Natural killer cell (primary cell): ENCODE measurements at regions not wholly inside any gene's neighbourhood (a gene's known extent, or its start where the extent isn't known, plus 50 kb on each side); places are given as distances from the start of the nearest gene placed in this dataset.

Experiments used
- ATAC-seq, 3 donors: fragments of 150-1000 bp in 2 of 3; fragments of 200-7000 bp in 1 of 3; cut with Tn5 transposase; 1 replicate in 1 of 3; 2 replicates in 2 of 3; pipeline ENCODE4 v1.10.0; 2021; ENCODE audit warnings: mild to moderate bottlenecking in 2 of 3, moderate library complexity in 2 of 3
- DNase-seq, 2 donors: peaks; one replicate each; pipeline versions ENCODE4 v3.0.0 to v3.0.0-alpha.2; 2013 to 2021; ENCODE audit warnings: mixed read lengths in 1 of 2
- H3K27ac ChIP-seq: one replicate; pipeline ENCODE4 v1.5.1; 2013; ENCODE audit warnings: mild to moderate bottlenecking, low read length
- H3K27me3 ChIP-seq: one replicate; pipeline ENCODE4 v1.6.1; 2013; ENCODE audit warnings: low read length; ENCODE audit not compliant: control insufficient read depth, insufficient read depth
- H3K36me3 ChIP-seq: one replicate; pipeline ENCODE4 v1.6.1; 2013; ENCODE audit warnings: low read length; ENCODE audit not compliant: control insufficient read depth, insufficient read depth
- H3K4me1 ChIP-seq: one replicate; pipeline ENCODE4 v1.6.1; 2013; ENCODE audit warnings: low read length; ENCODE audit not compliant: control insufficient read depth, insufficient read depth
- H3K4me3 ChIP-seq: one replicate; pipeline ENCODE4 v1.5.1; 2013; ENCODE audit warnings: low read length
- H3K9me3 ChIP-seq: one replicate; pipeline ENCODE4 v1.6.1; 2013; ENCODE audit warnings: low read length; ENCODE audit not compliant: control insufficient read depth, insufficient read depth
- H3K27ac Mint-ChIP-seq, 2 donors: one replicate each; pipeline ENCODE4 v1.8.0; 2022; ENCODE audit warnings: mild to moderate bottlenecking in 2 of 2, mixed read lengths in 2 of 2, moderate library complexity in 1 of 2
- H3K27me3 Mint-ChIP-seq, 2 donors: one replicate each; pipeline ENCODE4 v1.8.0; 2022; ENCODE audit warnings: low read depth in 2 of 2, mixed read lengths in 2 of 2
- H3K36me3 Mint-ChIP-seq: one replicate; pipeline ENCODE4 v1.8.0; 2022; ENCODE audit warnings: mixed read lengths
- H3K4me1 Mint-ChIP-seq, 2 donors: one replicate each; pipeline ENCODE4 v1.8.0; 2022; ENCODE audit warnings: mixed read lengths in 2 of 2
- H3K4me3 Mint-ChIP-seq: one replicate; pipeline ENCODE4 v1.8.0; 2022; ENCODE audit warnings: mild to moderate bottlenecking, moderate library complexity, mixed read lengths
- H3K9me3 Mint-ChIP-seq, 2 donors: one replicate each; pipeline ENCODE4 v1.8.0; 2022; ENCODE audit warnings: mixed read lengths in 2 of 2
- WGBS: methylation state at CpG from one replicate; pipeline ENCODE4 v1.1.7; 2013; ENCODE audit warnings: missing lambda C conversion rate; ENCODE audit not compliant: insufficient coverage; 5-methylcytosine and 5-hydroxymethylcytosine counted together
- intact Hi-C: fragments of 100-400 bp; cut with micrococcal nuclease; formaldehyde crosslinking; loops from one replicate; pipeline ENCODE4 v1.14.2; 2022
- TF ChIP-seq, protein P1 (sequence below): fragments of 200-600 bp; IDR thresholded peaks from one replicate; pipeline ENCODE4 v1.8.0; 2022; ENCODE audit warnings: antibody characterized with exemption

DNA sequence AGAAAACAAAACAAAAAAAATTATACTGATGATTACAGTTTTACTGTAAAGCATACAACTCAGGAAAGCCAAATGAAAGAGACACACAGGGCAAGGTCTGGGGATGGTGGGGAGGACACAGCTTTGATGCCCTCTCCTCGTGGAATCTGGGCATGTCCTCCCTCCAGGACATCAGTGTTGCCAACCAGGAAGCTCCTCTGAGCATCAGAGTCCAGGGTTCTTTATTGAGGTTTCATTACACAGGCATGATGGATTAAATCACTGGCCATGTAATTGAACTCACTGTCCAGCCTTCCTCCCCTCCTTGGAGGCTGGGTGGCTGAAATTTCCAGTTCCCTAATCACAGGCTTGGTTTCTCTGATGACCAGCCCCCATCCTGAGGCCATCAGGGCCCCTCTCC lies 89.6 kb upstream of the MIER3 start:
- ATAC-seq (no peak), DNase-seq (no peak)
- no peaks in the 10 kb centered on the region for H3K4me1 Mint-ChIP-seq
- H3K4me3 ChIP-seq, result no peak overlapping the region
- H3K36me3 ChIP-seq, result no peaks in the 10 kb centered on the region
- no peak overlapping the region for H3K27ac ChIP-seq
- peaks cover 7 to 11% of the 10 kb centered on the region in 2 donors for H3K27me3 Mint-ChIP-seq
- H3K27ac Mint-ChIP-seq, result no peak overlapping the region
- intact Hi-C loops, result no loop called here
- H3K27me3 ChIP-seq, result no peaks in the 10 kb centered on the region
- WGBS, result 50% methylated on average over 1 of the region's 1 CpG
- H3K9me3 Mint-ChIP-seq, result no peaks in the 10 kb centered on the region
- TF ChIP-seq, protein P1, sequence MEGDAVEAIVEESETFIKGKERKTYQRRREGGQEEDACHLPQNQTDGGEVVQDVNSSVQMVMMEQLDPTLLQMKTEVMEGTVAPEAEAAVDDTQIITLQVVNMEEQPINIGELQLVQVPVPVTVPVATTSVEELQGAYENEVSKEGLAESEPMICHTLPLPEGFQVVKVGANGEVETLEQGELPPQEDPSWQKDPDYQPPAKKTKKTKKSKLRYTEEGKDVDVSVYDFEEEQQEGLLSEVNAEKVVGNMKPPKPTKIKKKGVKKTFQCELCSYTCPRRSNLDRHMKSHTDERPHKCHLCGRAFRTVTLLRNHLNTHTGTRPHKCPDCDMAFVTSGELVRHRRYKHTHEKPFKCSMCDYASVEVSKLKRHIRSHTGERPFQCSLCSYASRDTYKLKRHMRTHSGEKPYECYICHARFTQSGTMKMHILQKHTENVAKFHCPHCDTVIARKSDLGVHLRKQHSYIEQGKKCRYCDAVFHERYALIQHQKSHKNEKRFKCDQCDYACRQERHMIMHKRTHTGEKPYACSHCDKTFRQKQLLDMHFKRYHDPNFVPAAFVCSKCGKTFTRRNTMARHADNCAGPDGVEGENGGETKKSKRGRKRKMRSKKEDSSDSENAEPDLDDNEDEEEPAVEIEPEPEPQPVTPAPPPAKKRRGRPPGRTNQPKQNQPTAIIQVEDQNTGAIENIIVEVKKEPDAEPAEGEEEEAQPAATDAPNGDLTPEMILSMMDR, result no peak
- H3K4me3 Mint-ChIP-seq, result no peak overlapping the region
- no peaks in the 10 kb centered on the region for H3K9me3 ChIP-seq
- no peaks in the 10 kb centered on the region for H3K36me3 Mint-ChIP-seq
- no peaks in the 10 kb centered on the region for H3K4me1 ChIP-seq

- no peak for DNase-seq
- no peak overlapping the region for H3K4me3 ChIP-seq
These were observed 90.6 kb upstream of the MIER3 start for GRCh38 chr5:57042524-57042931.

DNA sequence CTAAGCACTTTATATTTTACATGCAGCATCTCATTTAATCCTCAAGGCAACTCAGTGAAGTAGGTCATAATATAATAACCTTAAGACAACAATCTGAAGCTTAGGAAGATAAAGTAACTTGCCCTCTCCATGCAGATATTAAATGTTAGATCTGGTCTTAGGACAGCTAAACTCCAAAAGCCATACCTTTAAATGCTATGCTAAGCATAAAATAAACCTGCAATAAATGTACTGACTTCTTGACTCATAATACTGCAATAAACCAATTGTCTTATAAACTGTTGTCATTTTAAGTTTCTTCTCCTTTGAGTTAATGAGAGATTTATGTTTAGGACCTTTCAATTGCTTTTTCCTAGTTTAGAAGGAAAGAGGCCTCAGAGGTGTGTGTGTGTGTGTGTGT lies 102.2 kb upstream of the MIER3 start:
- DNase-seq (no peak), ATAC-seq (no peak)
- Histone ChIP-seq H3K36me3 (no peaks in the 10 kb centered on the region), H3K27me3 (no peaks in the 10 kb centered on the region), H3K27ac (no peak overlapping the region), H3K4me1 (no peaks in the 10 kb centered on the region), H3K4me3 (no peak overlapping the region), H3K9me3 (no peaks in the 10 kb centered on the region)
- Mint-ChIP-seq H3K27me3 (peaks cover 6 to 15% of the 10 kb centered on the region in 2 donors), H3K4me3 (no peak overlapping the region), H3K27ac (no peak overlapping the region), H3K4me1 (no peaks in the 10 kb centered on the region), H3K36me3 (no peaks in the 10 kb centered on the region), H3K9me3 (no peaks in the 10 kb centered on the region)
- TF ChIP-seq, protein P1, result no peak
- intact Hi-C loops, result no loop called here

More at GRCh38 chr5:57042524-57042931, 90.6 kb upstream of the MIER3 start:
- 97% methylated on average over 3 of the region's 3 CpGs for WGBS
- Mint-ChIP-seq H3K9me3 (no peaks in the 10 kb centered on the region), H3K4me3 (no peak overlapping the region), H3K36me3 (no peaks in the 10 kb centered on the region), H3K4me1 (no peaks in the 10 kb centered on the region), H3K27ac (peak overlapping the region in 1 of 2 donors; percentile 21), H3K27me3 (peaks cover 0 to 8% of the 10 kb centered on the region in 2 donors)
- intact Hi-C loops, result no loop called here
- ATAC-seq, result no peak
- TF ChIP-seq, protein P1, result no peak
- H3K9me3 ChIP-seq, result no peaks in the 10 kb centered on the region
- no peaks in the 10 kb centered on the region for H3K27me3 ChIP-seq
- no peaks in the 10 kb centered on the region for H3K4me1 ChIP-seq
- H3K36me3 ChIP-seq, result no peaks in the 10 kb centered on the region
- H3K27ac ChIP-seq, result no peak overlapping the region

GRCh38 chr5:57054671-57055070 lies 102.7 kb upstream of the MIER3 start:
- no peaks in the 10 kb centered on the region for H3K9me3 Mint-ChIP-seq
- no peaks in the 10 kb centered on the region for H3K27me3 ChIP-seq
- intact Hi-C loops, result no loop called here
- no peaks in the 10 kb centered on the region for H3K36me3 ChIP-seq
- no peaks in the 10 kb centered on the region for H3K36me3 Mint-ChIP-seq
- no peaks in the 10 kb centered on the region for H3K4me1 ChIP-seq
- no peak for DNase-seq
- no peaks in the 10 kb centered on the region for H3K9me3 ChIP-seq
- no peak for ATAC-seq
- H3K27ac Mint-ChIP-seq, result no peak overlapping the region
- no peaks in the 10 kb centered on the region for H3K4me1 Mint-ChIP-seq
- TF ChIP-seq, protein P1, result no peak
- H3K4me3 Mint-ChIP-seq, result no peak overlapping the region
- H3K27me3 Mint-ChIP-seq, result peaks cover 6 to 9% of the 10 kb centered on the region in 2 donors
- 97% methylated on average over 1 of the region's 1 CpG for WGBS
- no peak overlapping the region for H3K27ac ChIP-seq
- no peak overlapping the region for H3K4me3 ChIP-seq
